HEK293 (cell line): ENCODE measurements at regions not wholly inside any gene's neighbourhood (a gene's known extent, or its start where the extent isn't known, plus 50 kb on each side); places are given as distances from the start of the nearest gene placed in this dataset.

ENCODE experiments used
- CTCF ChIP-seq: fragments of 450-650 bp; formaldehyde crosslinking; IDR thresholded peaks from 2 replicates; pipeline ENCODE4 v1.5.1; 2016; ENCODE audit warnings: missing biosample characterization, missing genetic modification characterization
- KLF1 ChIP-seq: fragments of 450-650 bp; formaldehyde crosslinking; IDR thresholded peaks from 2 replicates; pipeline ENCODE4 v1.5.1; 2016; ENCODE audit warnings: missing biosample characterization, missing genetic modification characterization
- PATZ1 ChIP-seq: fragments of 450-650 bp; formaldehyde crosslinking; IDR thresholded peaks from 2 replicates; pipeline ENCODE4 v1.5.1; 2016; ENCODE audit warnings: missing biosample characterization, missing genetic modification characterization
- SCRT2 ChIP-seq: fragments of 450-650 bp; formaldehyde crosslinking; IDR thresholded peaks from 2 replicates; pipeline ENCODE4 v1.5.1; 2016; ENCODE audit warnings: missing biosample characterization, missing genetic modification characterization
- ZNF501 ChIP-seq: fragments of 450-650 bp; formaldehyde crosslinking; IDR thresholded peaks from 2 replicates; pipeline ENCODE4 v1.5.1; 2016; ENCODE audit warnings: missing biosample characterization, missing genetic modification characterization
- ZNF530 ChIP-seq: fragments of 450-650 bp; formaldehyde crosslinking; IDR thresholded peaks from 2 replicates; pipeline ENCODE4 v1.5.1; 2016; ENCODE audit warnings: low read depth, missing biosample characterization, missing genetic modification characterization
- ZSCAN30 ChIP-seq: fragments of 450-650 bp; IDR thresholded peaks from 2 replicates; pipeline ENCODE4 v1.5.1; 2018; ENCODE audit warnings: missing biosample characterization, mild to moderate bottlenecking, missing genetic modification characterization, moderate library complexity

- no peak for TF ChIP-seq CTCF (tag by site-specific recombination)
- TF ChIP-seq KLF1 (tag by site-specific recombination): no peak
- TF ChIP-seq PATZ1 (tag by site-specific recombination): no peak
- TF ChIP-seq ZNF501 (tag by site-specific recombination): no peak
- no peak for TF ChIP-seq SCRT2 (tag by site-specific recombination)
- no peak for TF ChIP-seq ZNF530 (tag by site-specific recombination)
- TF ChIP-seq ZSCAN30 (tag by site-specific recombination): no peak
Measured at GRCh38 chr3:30199855-30200254, 406.5 kb upstream of the TGFBR2 start.
